Activated naive CD4-positive, alpha-beta T cell treated with anti-CD3 and anti-CD28 coated beads, Interleukin-2, amount 50 U/mL, for 24 hours (primary cell): ENCODE measurements at regions not wholly inside any gene's neighbourhood (a gene's known extent, or its start where the extent isn't known, plus 50 kb on each side); places are given as distances from the start of the nearest gene placed in this dataset.

Experiments used
- H3K27ac Mint-ChIP-seq: one replicate; pipeline ENCODE4 v1.8.0; 2021; ENCODE audit warnings: mild to moderate bottlenecking, mixed read lengths
- H3K27me3 Mint-ChIP-seq: one replicate; pipeline ENCODE4 v1.8.0; 2021; ENCODE audit warnings: mixed read lengths
- H3K36me3 Mint-ChIP-seq: one replicate; pipeline ENCODE4 v1.8.0; 2021; ENCODE audit warnings: mixed read lengths
- H3K4me1 Mint-ChIP-seq: one replicate; pipeline ENCODE4 v1.8.0; 2021; ENCODE audit warnings: mixed read lengths
- H3K4me3 Mint-ChIP-seq: one replicate; pipeline ENCODE4 v1.8.0; 2021; ENCODE audit warnings: mild to moderate bottlenecking, mixed read lengths
- H3K9me3 Mint-ChIP-seq: one replicate; pipeline ENCODE4 v1.8.0; 2021; ENCODE audit warnings: mixed read lengths

- H3K27ac Mint-ChIP-seq: no peak overlapping the region
- peaks cover 3% of the 10 kb centered on the region for H3K9me3 Mint-ChIP-seq
- no peaks in the 10 kb centered on the region for H3K27me3 Mint-ChIP-seq
- no peak overlapping the region for H3K4me3 Mint-ChIP-seq
- peaks cover 14% of the 10 kb centered on the region for H3K4me1 Mint-ChIP-seq
- H3K36me3 Mint-ChIP-seq: peaks cover 1% of the 10 kb centered on the region
These were observed 200.0 kb downstream of the PPP1R2C start for GRCh38 chrX:42577936-42578470.

- Mint-ChIP-seq H3K4me3 (no peak overlapping the region), H3K36me3 (no peaks in the 10 kb centered on the region), H3K27ac (no peak overlapping the region), H3K27me3 (no peaks in the 10 kb centered on the region), H3K4me1 (no peaks in the 10 kb centered on the region), H3K9me3 (peaks cover 10% of the 10 kb centered on the region)
These were observed 210.7 kb downstream of the PPP1R2C start for GRCh38 chrX:42567268-42567667.

GRCh38 chrX:42565739-42566138, 212.2 kb downstream of the PPP1R2C start:
- no peaks in the 10 kb centered on the region for H3K36me3 Mint-ChIP-seq
- H3K27ac Mint-ChIP-seq: no peak overlapping the region
- H3K4me3 Mint-ChIP-seq: no peak overlapping the region
- H3K27me3 Mint-ChIP-seq: no peaks in the 10 kb centered on the region
- H3K9me3 Mint-ChIP-seq: peaks cover 5% of the 10 kb centered on the region
- no peaks in the 10 kb centered on the region for H3K4me1 Mint-ChIP-seq

GRCh38 chrX:42546800-42547199, 231.2 kb downstream of the PPP1R2C start:
- Mint-ChIP-seq H3K27ac (no peak overlapping the region), H3K4me1 (peaks cover 5% of the 10 kb centered on the region), H3K4me3 (no peak overlapping the region), H3K9me3 (no peaks in the 10 kb centered on the region), H3K36me3 (peaks cover 3% of the 10 kb centered on the region), H3K27me3 (no peaks in the 10 kb centered on the region)

GRCh38 chrX:42544883-42545282, 233.1 kb downstream of the PPP1R2C start:
- no peak overlapping the region for H3K27ac Mint-ChIP-seq
- H3K4me3 Mint-ChIP-seq: no peak overlapping the region
- H3K27me3 Mint-ChIP-seq: no peaks in the 10 kb centered on the region
- no peaks in the 10 kb centered on the region for H3K4me1 Mint-ChIP-seq
- no peaks in the 10 kb centered on the region for H3K9me3 Mint-ChIP-seq
- peaks cover 3% of the 10 kb centered on the region for H3K36me3 Mint-ChIP-seq

- no peak overlapping the region for H3K4me3 Mint-ChIP-seq
- no peaks in the 10 kb centered on the region for H3K9me3 Mint-ChIP-seq
- no peaks in the 10 kb centered on the region for H3K36me3 Mint-ChIP-seq
- no peak overlapping the region for H3K27ac Mint-ChIP-seq
- no peaks in the 10 kb centered on the region for H3K27me3 Mint-ChIP-seq
- H3K4me1 Mint-ChIP-seq: peaks cover 14% of the 10 kb centered on the region
These were observed 236.4 kb downstream of the PPP1R2C start for GRCh38 chrX:42541554-42541953.

- Mint-ChIP-seq H3K27ac (no peak overlapping the region), H3K4me3 (no peak overlapping the region), H3K27me3 (no peaks in the 10 kb centered on the region), H3K9me3 (no peaks in the 10 kb centered on the region), H3K36me3 (no peaks in the 10 kb centered on the region), H3K4me1 (peaks cover 14% of the 10 kb centered on the region)
These were observed 237.8 kb downstream of the PPP1R2C start for GRCh38 chrX:42540146-42540545.

- Mint-ChIP-seq H3K9me3 (no peaks in the 10 kb centered on the region), H3K36me3 (no peaks in the 10 kb centered on the region), H3K27me3 (no peaks in the 10 kb centered on the region), H3K27ac (no peak overlapping the region), H3K4me3 (no peak overlapping the region), H3K4me1 (peaks cover 14% of the 10 kb centered on the region)
These were observed 239.6 kb downstream of the PPP1R2C start for GRCh38 chrX:42538405-42538804.

GRCh38 chrX:42536286-42536685, 241.7 kb downstream of the PPP1R2C start:
- Mint-ChIP-seq H3K36me3 (no peaks in the 10 kb centered on the region), H3K27me3 (no peaks in the 10 kb centered on the region), H3K27ac (no peak overlapping the region), H3K4me1 (peaks cover 25% of the 10 kb centered on the region), H3K9me3 (no peaks in the 10 kb centered on the region), H3K4me3 (no peak overlapping the region)

- no peaks in the 10 kb centered on the region for H3K9me3 Mint-ChIP-seq
- no peaks in the 10 kb centered on the region for H3K27me3 Mint-ChIP-seq
- no peak overlapping the region for H3K4me3 Mint-ChIP-seq
- no peak overlapping the region for H3K27ac Mint-ChIP-seq
- peaks cover 32% of the 10 kb centered on the region for H3K4me1 Mint-ChIP-seq
- H3K36me3 Mint-ChIP-seq: no peaks in the 10 kb centered on the region
These were observed 242.7 kb downstream of the PPP1R2C start for GRCh38 chrX:42535233-42535632.

GRCh38 chrX:42533761-42534160, 244.2 kb downstream of the PPP1R2C start:
- Mint-ChIP-seq H3K27me3 (no peaks in the 10 kb centered on the region), H3K36me3 (no peaks in the 10 kb centered on the region), H3K9me3 (peaks cover 4% of the 10 kb centered on the region), H3K4me1 (peaks cover 30% of the 10 kb centered on the region), H3K27ac (no peak overlapping the region), H3K4me3 (no peak overlapping the region)

- peaks cover 7% of the 10 kb centered on the region for H3K9me3 Mint-ChIP-seq
- H3K4me1 Mint-ChIP-seq: peaks cover 19% of the 10 kb centered on the region
- H3K4me3 Mint-ChIP-seq: no peak overlapping the region
- no peak overlapping the region for H3K27ac Mint-ChIP-seq
- no peaks in the 10 kb centered on the region for H3K27me3 Mint-ChIP-seq
- no peaks in the 10 kb centered on the region for H3K36me3 Mint-ChIP-seq
These were observed 246.5 kb downstream of the PPP1R2C start for GRCh38 chrX:42531441-42531840.

GRCh38 chrX:42530027-42530426, 247.9 kb downstream of the PPP1R2C start:
- H3K9me3 Mint-ChIP-seq: peaks cover 7% of the 10 kb centered on the region
- no peaks in the 10 kb centered on the region for H3K27me3 Mint-ChIP-seq
- no peak overlapping the region for H3K4me3 Mint-ChIP-seq
- H3K36me3 Mint-ChIP-seq: no peaks in the 10 kb centered on the region
- peaks cover 19% of the 10 kb centered on the region for H3K4me1 Mint-ChIP-seq
- H3K27ac Mint-ChIP-seq: no peak overlapping the region

- peaks cover 7% of the 10 kb centered on the region for H3K9me3 Mint-ChIP-seq
- H3K27me3 Mint-ChIP-seq: no peaks in the 10 kb centered on the region
- no peak overlapping the region for H3K27ac Mint-ChIP-seq
- no peaks in the 10 kb centered on the region for H3K36me3 Mint-ChIP-seq
- no peak overlapping the region for H3K4me3 Mint-ChIP-seq
- no peaks in the 10 kb centered on the region for H3K4me1 Mint-ChIP-seq
These were observed 253.6 kb downstream of the PPP1R2C start for GRCh38 chrX:42524379-42524778.

GRCh38 chrX:42519666-42520231, 258.2 kb downstream of the PPP1R2C start:
- Mint-ChIP-seq H3K27ac (no peak overlapping the region), H3K4me3 (no peak overlapping the region), H3K4me1 (no peaks in the 10 kb centered on the region)

GRCh38 chrX:42515939-42516338, 262.0 kb downstream of the PPP1R2C start:
- H3K4me3 Mint-ChIP-seq: no peak overlapping the region
- no peaks in the 10 kb centered on the region for H3K27me3 Mint-ChIP-seq
- H3K36me3 Mint-ChIP-seq: no peaks in the 10 kb centered on the region
- no peaks in the 10 kb centered on the region for H3K9me3 Mint-ChIP-seq
- no peak overlapping the region for H3K27ac Mint-ChIP-seq
- no peaks in the 10 kb centered on the region for H3K4me1 Mint-ChIP-seq

More at GRCh38 chrX:42519666-42520231, 258.2 kb downstream of the PPP1R2C start:
- no peaks in the 10 kb centered on the region for H3K9me3 Mint-ChIP-seq
- no peaks in the 10 kb centered on the region for H3K27me3 Mint-ChIP-seq
- no peaks in the 10 kb centered on the region for H3K36me3 Mint-ChIP-seq

- Mint-ChIP-seq H3K9me3 (peaks cover 6% of the 10 kb centered on the region), H3K4me3 (no peak overlapping the region), H3K4me1 (no peaks in the 10 kb centered on the region), H3K27ac (no peak overlapping the region), H3K27me3 (no peaks in the 10 kb centered on the region), H3K36me3 (peaks cover 1% of the 10 kb centered on the region)
These were observed 272.9 kb downstream of the PPP1R2C start for GRCh38 chrX:42505016-42505415.
